SK-N-SH (cell line): ENCODE measurements at regions not wholly inside any gene's neighbourhood (a gene's known extent, or its start where the extent isn't known, plus 50 kb on each side); places are given as distances from the start of the nearest gene placed in this dataset.

ENCODE experiments used
- CTCF ChIA-PET: fragments of 300-600, 350-600 bp; formaldehyde crosslinking; extraction: SDS; loops from one replicate; lab custom pipeline; 2021; lab: Yijun Ruan, JAX
- POLR2A ChIA-PET: fragments of 350-600 bp; sonication (Branson Sonifier 250); formaldehyde crosslinking; extraction: SDS; loops from one replicate; lab custom pipeline; 2020; ENCODE audit warnings: antibody characterized with exemption, inconsistent platforms; lab: Yijun Ruan, JAX
- DNase-seq: peaks from one replicate; pipeline ENCODE4 v3.0.0; 2012
- H2AFZ ChIP-seq: fragments of 200-600 bp; sonication (generic); 2 replicates; pipeline ENCODE4 v1.8.1; 2016; ENCODE audit warnings: antibody characterized with exemption, mild to moderate bottlenecking, low read depth
- H3F3A ChIP-seq: fragments of 200-600 bp; sonication (generic); replicated peaks from 2 replicates; pipeline ENCODE3; 2016; ENCODE audit warnings: antibody characterized with exemption, mild to moderate bottlenecking; ENCODE audit not compliant: insufficient read depth
- H3K27ac ChIP-seq, 2 experiments: fragments of 200-500 bp in 1 of 2; fragments of 200-600 bp in 1 of 2; sonication (Bioruptor generic) in 1 of 2; sonication (generic), shearing (Covaris generic) in 1 of 2; 2 replicates each; pipeline versions ENCODE4 v1.5.1 to v1.6.1; 2014 to 2016; ENCODE audit warnings: low read depth in 2 of 2, inconsistent platforms in 1 of 2, low read length in 1 of 2, mild to moderate bottlenecking in 1 of 2, mixed read lengths in 1 of 2
- H3K27me3 ChIP-seq: fragments of 200-600 bp; sonication (generic), shearing (Covaris generic); 2 replicates; pipeline ENCODE4 v1.6.1; 2016; ENCODE audit warnings: mixed run types; ENCODE audit not compliant: insufficient read depth
- H3K36me3 ChIP-seq, 2 experiments: fragments of 200-500 bp in 1 of 2; fragments of 200-600 bp in 1 of 2; sonication (Bioruptor generic) in 1 of 2; sonication (generic) in 1 of 2; replicated peaks in 1 of 2; 2 replicates each; pipeline versions ENCODE3 to v1.5.1; 2014 to 2016; ENCODE audit warnings: low read length in 1 of 2, mild to moderate bottlenecking in 1 of 2; ENCODE audit not compliant: insufficient read depth in 2 of 2, control insufficient read depth in 1 of 2
- H3K4me1 ChIP-seq, 2 experiments: fragments of 200-500 bp in 1 of 2; fragments of 200-600 bp in 1 of 2; sonication (Bioruptor generic) in 1 of 2; sonication (generic), shearing (Covaris generic) in 1 of 2; 2 replicates each; pipeline versions ENCODE4 v1.5.1 to v1.6.1; 2014 to 2016; ENCODE audit warnings: low read depth in 1 of 2, low read length in 1 of 2, mixed run types in 1 of 2; ENCODE audit not compliant: insufficient read depth in 2 of 2, control insufficient read depth in 1 of 2
- H3K4me2 ChIP-seq: fragments of 200-600 bp; sonication (generic), shearing (Covaris generic); 2 replicates; pipeline ENCODE4 v1.6.1; 2017; ENCODE audit warnings: mixed run types
- H3K4me3 ChIP-seq, 2 experiments: fragments of 200-500 bp in 1 of 2; fragments of 200-600 bp in 1 of 2; sonication (Bioruptor generic) in 1 of 2; sonication (generic), shearing (Covaris generic) in 1 of 2; 2 replicates each; pipeline versions ENCODE4 v1.5.1 to v1.8.1; 2014 to 2016; ENCODE audit warnings: low read depth in 2 of 2, inconsistent platforms in 1 of 2, low read length in 1 of 2, mild to moderate bottlenecking in 1 of 2, mixed read lengths in 1 of 2, moderate library complexity in 1 of 2
- H3K79me2 ChIP-seq: fragments of 200-600 bp; sonication (generic); 2 replicates; pipeline ENCODE4 v1.8.1; 2017; ENCODE audit warnings: mild to moderate bottlenecking; ENCODE audit not compliant: insufficient read depth
- H3K9ac ChIP-seq: fragments of 200-600 bp; sonication (generic); 2 replicates; pipeline ENCODE4 v1.6.1; 2017; ENCODE audit warnings: mixed run types
- H3K9me2 ChIP-seq: fragments of 200-600 bp; sonication (generic); 2 replicates; pipeline ENCODE4 v1.6.1; 2017; ENCODE audit warnings: mixed run types
- H3K9me3 ChIP-seq: fragments of 200-600 bp; sonication (generic); 2 replicates; pipeline ENCODE4 v1.6.1; 2017; ENCODE audit warnings: mixed run types, mild to moderate bottlenecking, moderate library complexity
- H4K20me1 ChIP-seq: fragments of 200-600 bp; sonication (generic); 2 replicates; pipeline ENCODE4 v1.6.1; 2017; ENCODE audit warnings: mild to moderate bottlenecking, mixed run types; ENCODE audit not compliant: insufficient read depth
- CHD2 ChIP-seq: fragments of 150-350 bp; IDR thresholded peaks from 2 replicates; pipeline ENCODE4 v1.6.1; 2018; ENCODE audit warnings: low read length; ENCODE audit not compliant: partially characterized antibody
- ELF1 ChIP-seq: IDR thresholded peaks from 2 replicates; pipeline ENCODE4 v1.4.0; 2012
- EZH2phosphoT487 ChIP-seq: fragments of 200-600 bp; sonication (generic); IDR thresholded peaks from 2 replicates; pipeline ENCODE4 v1.6.1; 2017; ENCODE audit warnings: low read depth, mixed run types, mild to moderate bottlenecking, antibody characterized with exemption, moderate library complexity, borderline replicate concordance
- FOSL2 ChIP-seq: IDR thresholded peaks from 2 replicates; pipeline ENCODE4 v1.4.0; 2012; ENCODE audit warnings: low read depth, mild to moderate bottlenecking, moderate library complexity, borderline replicate concordance
- FOXJ3 ChIP-seq: sonication (generic); formaldehyde crosslinking; IDR thresholded peaks from 2 replicates; pipeline ENCODE4 v1.5.1; 2020; ENCODE audit warnings: mild to moderate bottlenecking, missing genetic modification reagents
- JUND ChIP-seq: IDR thresholded peaks from 2 replicates; pipeline ENCODE4 v1.4.0; 2012
- MXI1 ChIP-seq: IDR thresholded peaks from 2 replicates; pipeline ENCODE4 v1.6.1; 2012; ENCODE audit warnings: mild to moderate bottlenecking, low read depth, low read length, improper control_type of control experiment
- NFIC ChIP-seq: IDR thresholded peaks from 2 replicates; pipeline ENCODE4 v1.4.0; 2012; ENCODE audit warnings: borderline replicate concordance
- NRF1 ChIP-seq: IDR thresholded peaks from 2 replicates; pipeline ENCODE4 v1.6.1; 2012; ENCODE audit warnings: low read depth, mild to moderate bottlenecking, low read length
- PBX3 ChIP-seq: IDR thresholded peaks from 2 replicates; pipeline ENCODE4; 2012
- RCOR1 ChIP-seq: fragments of 150-350 bp; IDR thresholded peaks from 2 replicates; pipeline ENCODE4 v1.6.1; 2017; ENCODE audit warnings: antibody characterized with exemption, low read length
- REST ChIP-seq: IDR thresholded peaks from 2 replicates; pipeline ENCODE4 v1.6.1; 2012; ENCODE audit warnings: mild to moderate bottlenecking, low read depth, low read length, moderate library complexity
- RFX5 ChIP-seq: IDR thresholded peaks from 2 replicates; pipeline ENCODE4 v1.6.1; 2012; ENCODE audit warnings: mild to moderate bottlenecking, improper control_type of control experiment, low read length
- SMC3 ChIP-seq: IDR thresholded peaks from 2 replicates; pipeline ENCODE4 v1.6.1; 2012; ENCODE audit warnings: low read depth, low read length, improper control_type of control experiment
- TAF1 ChIP-seq: IDR thresholded peaks from 2 replicates; pipeline ENCODE4 v1.6.1; 2012; ENCODE audit warnings: low read depth, mild to moderate bottlenecking, low read length, moderate library complexity, borderline replicate concordance
- TCF12 ChIP-seq: IDR thresholded peaks from 2 replicates; pipeline ENCODE4 v1.4.0; 2012
- TEAD4 ChIP-seq: IDR thresholded peaks from 2 replicates; pipeline ENCODE4 v1.4.0; 2012; ENCODE audit warnings: mild to moderate bottlenecking, borderline replicate concordance; ENCODE audit not compliant: insufficient read depth
- USF1 ChIP-seq: IDR thresholded peaks from 2 replicates; pipeline ENCODE4 v1.4.0; 2012; ENCODE audit warnings: low read depth, borderline replicate concordance
- USF2 ChIP-seq: fragments of 150-350 bp; IDR thresholded peaks from 2 replicates; pipeline ENCODE4 v1.6.1; 2017; ENCODE audit warnings: antibody characterized with exemption, low read length, low read depth, borderline replicate concordance
- WGBS: methylation state at CpG from one replicate; pipeline ENCODE4 v1.1.6; 2017; ENCODE audit warnings: low lambda C conversion rate; 5-methylcytosine and 5-hydroxymethylcytosine counted together

GRCh38 chr1:193567937-193568336, 381.5 kb upstream of the B3GALT2 start:
- H4K20me1 ChIP-seq, result no peaks in the 10 kb centered on the region
- H3K36me3 ChIP-seq, result no peaks in the 10 kb centered on the region
- no peaks in the 10 kb centered on the region for H3K27me3 ChIP-seq
- CTCF ChIA-PET, result no interaction called here
- no peak overlapping the region for H3K4me2 ChIP-seq
- H3K9me3 ChIP-seq, result no peaks in the 10 kb centered on the region
- 51% methylated on average over 3 of the region's 3 CpGs for WGBS
- POLR2A ChIA-PET, result no interaction called here
- no peak for DNase-seq
- no peak overlapping the region for H3K9ac ChIP-seq
- H3F3A ChIP-seq, result no peaks in the 10 kb centered on the region
- H3K4me1 ChIP-seq, result no peaks in the 10 kb centered on the region; a peak in 1 of 4 replicates
- TF ChIP-seq TCF12, result no peak
- no peak for TF ChIP-seq PBX3
- TF ChIP-seq TEAD4, result no peak
- TF ChIP-seq USF1, result no peak
- TF ChIP-seq SMC3, result no peak
- no peak for TF ChIP-seq RCOR1
- no peak for TF ChIP-seq USF2
- TF ChIP-seq CHD2, result no peak
- no peak for TF ChIP-seq JUND
- TF ChIP-seq FOSL2, result no peak
- TF ChIP-seq, all 33 proteins: peak for 0
- Histone ChIP-seq H3K79me2 (no peaks in the 10 kb centered on the region), H3K9me2 (no peaks in the 10 kb centered on the region), H3K27ac (no peak overlapping the region), H3K4me3 (no peak overlapping the region), H2AFZ (no peak overlapping the region)

- Histone ChIP-seq H3K9me3 (no peaks in the 10 kb centered on the region), H3K9me2 (no peaks in the 10 kb centered on the region), H4K20me1 (no peaks in the 10 kb centered on the region), H3K27ac (no peak overlapping the region), H3K79me2 (no peaks in the 10 kb centered on the region), H3K9ac (no peak overlapping the region), H3K4me3 (no peak overlapping the region), H3K36me3 (no peaks in the 10 kb centered on the region), H3K4me1 (no peaks in the 10 kb centered on the region; a peak in 1 of 4 replicates), H3K27me3 (no peaks in the 10 kb centered on the region), H3K4me2 (no peak overlapping the region), H3F3A (no peaks in the 10 kb centered on the region), H2AFZ (no peak overlapping the region)
- 35% methylated on average over 4 of the region's 4 CpGs for WGBS
- ChIA-PET CTCF (interaction anchor here (0.6 kb wide), 1 partner anchor 1296 kb away, joined by 3 read pairs; no protein-coding TSS in a partner anchor), POLR2A (no interaction called here)
- no peak for DNase-seq
- TF ChIP-seq ELF1, result no peak
- TF ChIP-seq MXI1, result no peak
- TF ChIP-seq NRF1, result no peak
- TF ChIP-seq TAF1, result no peak
- TF ChIP-seq REST, result no peak
- TF ChIP-seq TEAD4, result no peak
- TF ChIP-seq TCF12, result no peak
- TF ChIP-seq JUND, result no peak
- no peak for TF ChIP-seq USF2
- TF ChIP-seq PBX3, result no peak
- TF ChIP-seq RFX5, result no peak
- no peak for TF ChIP-seq NFIC
- TF ChIP-seq FOXJ3 (CRISPR knock-in tag), result no peak
- no peak for TF ChIP-seq EZH2phosphoT487
Measured at GRCh38 chr1:193566735-193567134, 380.3 kb upstream of the B3GALT2 start.
